ENCODE measurements at regions not wholly inside any gene's neighbourhood (a gene's known extent, or its start where the extent isn't known, plus 50 kb on each side); places are given as distances from the start of the nearest gene placed in this dataset.
"Not testable (repeated sequence)": the region's sequence is repeated elsewhere in the genome, so short reads cannot be mapped to it uniquely, and the experiment has no call there.

DNA sequence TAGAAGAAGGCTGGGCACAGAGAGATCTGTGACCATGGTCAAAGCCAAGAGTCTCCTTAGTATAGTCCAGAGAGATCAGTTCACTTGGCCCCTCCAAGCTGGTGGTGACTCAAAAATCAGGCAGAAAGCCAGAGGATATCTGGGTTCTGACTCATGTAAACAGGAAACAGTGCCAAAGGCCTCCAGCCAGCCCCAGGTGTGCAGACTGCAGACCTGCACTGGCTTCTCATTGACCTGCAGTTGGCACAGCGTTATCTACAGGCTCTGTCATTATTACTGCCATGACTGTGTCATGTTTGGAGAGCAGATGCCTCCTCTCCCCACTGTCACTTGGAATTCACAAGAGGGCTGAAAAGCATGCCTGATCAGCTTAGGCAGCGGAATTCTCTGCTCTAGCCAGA lies 295.7 kb upstream of the PRKD1 start:
- DNase-seq (ENCODE audit: low spot score), result no peak

DNA sequence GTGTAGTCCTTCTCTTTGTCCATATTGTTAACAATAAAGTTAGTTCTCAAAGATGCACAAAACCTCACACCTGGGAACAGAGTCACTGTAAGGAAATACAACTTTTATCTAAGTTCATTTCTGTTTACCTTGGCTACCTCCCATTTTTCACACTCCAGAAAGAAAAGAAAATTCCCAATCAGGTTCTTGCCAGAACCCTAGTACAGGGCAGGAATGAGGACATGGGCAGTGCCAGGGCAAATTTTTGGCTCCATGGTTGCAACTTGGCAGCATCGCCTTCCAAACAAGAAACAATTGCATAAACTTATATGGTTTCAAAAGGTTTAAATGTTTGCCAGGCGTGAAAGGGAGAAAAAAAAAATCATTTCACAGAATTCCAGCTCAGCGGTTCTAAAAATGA lies 296.3 kb upstream of the PRKD1 start:
- DNase-seq (ENCODE audit: low spot score), result no peak

DNA sequence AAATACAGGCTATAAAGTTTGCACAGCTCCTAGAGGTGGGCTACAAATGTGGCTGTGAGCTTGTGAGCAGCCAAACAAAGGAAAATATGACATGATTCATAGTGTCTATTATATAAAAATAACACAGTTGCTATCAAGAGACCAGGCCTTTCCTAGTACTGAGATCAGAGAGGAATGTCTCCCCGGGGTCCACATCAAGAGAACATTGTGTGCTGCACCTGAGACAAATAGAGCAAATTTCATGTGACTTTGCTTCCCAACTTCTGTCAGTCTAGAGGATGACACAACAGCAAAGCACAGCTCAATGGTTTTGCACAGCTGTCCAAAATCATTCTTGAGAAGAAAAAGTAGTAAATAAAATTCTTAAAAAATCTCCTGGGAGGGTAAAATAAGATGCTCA lies 297.5 kb upstream of the PRKD1 start:
- DNase-seq (ENCODE audit: low spot score), result no peak

DNA sequence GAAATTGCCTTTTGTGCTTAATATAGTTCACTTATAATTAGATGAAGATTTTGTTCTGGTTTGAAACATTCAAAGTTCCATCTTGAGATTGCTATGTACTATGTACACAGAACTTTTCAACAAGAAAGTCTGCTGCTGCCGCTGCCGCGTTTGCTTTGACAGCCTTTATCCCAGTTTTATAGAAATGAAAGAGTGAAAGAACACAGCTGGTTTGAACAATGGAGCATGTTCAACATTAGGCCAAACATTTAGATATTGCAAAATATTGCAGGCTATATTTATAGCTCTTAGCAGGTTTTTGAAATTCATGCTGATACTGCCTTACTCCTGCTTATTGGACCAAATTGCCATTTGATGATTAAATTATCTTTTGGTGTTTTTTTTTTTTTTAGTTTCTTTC lies 299.8 kb upstream of the PRKD1 start:
- no peak for DNase-seq (ENCODE audit: low spot score)

DNA sequence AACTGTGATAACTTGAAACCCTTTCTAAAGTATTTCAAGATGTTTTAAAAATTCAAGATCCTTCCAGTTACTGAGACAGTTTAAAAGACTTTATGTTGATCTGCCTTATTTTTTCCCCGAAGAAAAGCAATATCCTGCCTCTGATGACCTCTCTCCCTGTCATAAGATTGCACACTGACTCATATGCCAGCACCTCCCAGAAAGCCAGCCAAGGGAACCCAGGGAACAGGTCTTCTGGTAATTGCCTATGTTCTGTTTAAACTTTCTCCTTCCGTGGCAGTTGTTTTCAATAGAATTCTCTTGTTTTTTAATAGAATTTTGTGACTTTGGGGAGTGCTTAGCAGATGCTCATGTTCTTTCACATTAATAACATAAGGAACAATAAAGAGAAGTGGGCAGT lies 300.2 kb upstream of the PRKD1 start:
- DNase-seq (ENCODE audit: low spot score), result no peak

DNA sequence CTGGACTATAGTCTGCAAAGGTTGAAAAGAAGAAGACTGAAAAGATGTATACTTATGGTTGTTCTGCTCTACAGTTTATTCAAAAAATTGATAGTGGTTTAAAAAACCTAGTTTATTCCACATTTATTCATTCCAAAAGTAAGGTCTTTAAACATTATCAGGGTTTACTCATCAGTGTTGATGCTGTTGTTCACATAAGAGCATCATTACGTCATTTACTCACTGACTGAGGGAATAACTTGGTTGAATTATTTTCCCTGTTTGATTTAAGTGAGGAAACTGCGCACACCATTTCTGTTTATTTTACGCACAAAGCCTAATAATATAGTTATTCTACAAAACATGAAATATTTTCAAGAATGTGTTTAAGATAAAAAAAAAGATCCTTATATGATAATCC lies 303.1 kb upstream of the PRKD1 start:
- no peak for DNase-seq (ENCODE audit: low spot score)

DNA sequence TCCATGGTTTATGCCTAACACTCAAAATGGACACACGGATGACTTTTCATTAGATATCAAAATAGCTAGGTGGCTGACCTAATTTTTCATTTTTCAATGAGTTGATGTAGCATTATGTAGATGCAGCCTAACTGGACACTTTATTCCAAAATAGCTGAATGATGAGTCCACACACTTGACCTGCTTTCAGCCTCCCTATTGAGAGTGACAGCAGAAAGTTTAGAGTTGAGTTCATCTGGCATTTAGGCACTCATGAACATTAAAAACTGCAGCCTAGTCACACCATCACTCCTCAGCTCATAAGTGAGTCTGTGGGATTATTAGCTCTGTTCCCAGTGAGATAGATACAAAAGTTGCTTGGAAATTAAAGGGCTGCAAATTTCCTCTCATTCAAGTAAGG lies 307.3 kb upstream of the PRKD1 start:
- no peak for DNase-seq (ENCODE audit: low spot score)

DNA sequence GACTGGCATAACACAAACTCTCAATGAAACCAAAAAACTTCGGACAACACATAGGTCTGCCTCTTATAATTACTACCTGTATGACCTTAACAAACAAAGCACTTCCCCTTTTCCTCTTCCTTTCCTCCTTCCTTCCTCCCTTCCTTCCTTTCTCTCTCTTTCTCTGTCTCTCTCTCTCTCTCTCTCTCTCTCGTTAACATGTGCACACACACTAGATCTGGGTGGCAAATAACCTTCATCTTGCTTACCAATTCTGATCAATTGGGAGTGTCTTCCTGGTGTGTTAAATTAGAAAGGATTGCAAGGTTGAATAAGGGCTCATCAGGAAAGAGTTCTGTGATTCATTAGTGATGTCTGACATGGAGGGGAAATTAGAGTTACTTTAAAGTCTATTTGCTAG lies 307.8 kb upstream of the PRKD1 start:
- DNase-seq (ENCODE audit: low spot score), result no peak

DNA sequence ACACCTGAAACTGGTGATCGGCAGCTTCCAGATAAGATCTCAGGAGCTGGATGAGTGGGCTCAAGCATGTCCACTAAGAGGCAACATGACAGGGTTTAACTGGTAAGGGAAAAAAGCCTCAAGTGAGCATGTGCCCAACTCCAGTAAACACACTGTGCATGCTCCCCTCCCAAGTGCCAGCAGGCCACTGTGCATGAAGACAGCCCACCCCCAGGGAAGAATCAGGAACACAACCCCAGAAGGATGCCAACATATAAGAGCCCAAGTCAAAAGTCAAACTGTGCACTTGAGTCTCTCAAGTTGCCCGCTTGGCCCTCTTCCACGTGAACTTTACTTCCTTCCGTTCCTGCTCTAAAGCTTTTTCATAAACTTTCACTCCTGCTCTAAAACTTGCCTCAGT lies 311.3 kb upstream of the PRKD1 start:
- DNase-seq (ENCODE audit: low spot score), result no peak

DNA sequence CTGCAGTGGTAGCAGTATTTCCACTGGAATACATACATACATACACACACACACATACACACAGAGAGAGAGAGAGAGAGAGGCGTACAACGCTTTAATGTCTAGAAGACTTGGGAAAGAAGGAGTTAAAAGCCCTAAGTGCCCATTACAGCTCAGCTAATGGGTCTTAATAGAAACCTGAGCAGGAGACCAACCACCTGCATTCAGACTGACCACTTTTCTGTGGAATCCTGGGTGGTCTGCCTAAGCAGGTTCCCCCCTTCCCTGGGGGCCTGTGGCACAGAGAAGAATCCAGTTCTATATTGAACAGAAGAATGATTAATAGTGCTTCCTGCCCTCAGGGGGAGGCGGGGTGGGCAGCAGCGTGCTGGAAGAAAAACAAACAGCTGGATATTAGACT lies 312.4 kb upstream of the PRKD1 start:
- DNase-seq (ENCODE audit: low spot score), result no peak

DNA sequence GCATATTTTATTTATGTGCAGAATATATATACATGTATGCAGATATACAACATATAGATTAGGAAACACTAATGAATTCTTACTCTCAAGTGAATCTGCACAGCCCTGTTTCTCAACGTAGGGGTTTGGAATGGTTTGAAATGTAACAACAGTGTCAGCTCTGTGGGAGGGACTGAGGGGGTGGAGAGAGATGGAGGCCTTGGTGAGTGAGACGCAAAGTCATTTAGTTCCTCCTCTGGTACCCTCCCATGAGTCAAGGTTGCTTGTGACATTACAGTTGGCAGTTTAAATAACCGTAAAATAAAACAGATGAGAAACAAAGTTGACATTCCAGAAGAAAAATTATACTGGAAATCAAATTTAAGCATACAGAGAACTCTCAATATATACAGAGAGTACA lies 313.0 kb upstream of the PRKD1 start:
- DNase-seq (ENCODE audit: low spot score), result no peak

DNA sequence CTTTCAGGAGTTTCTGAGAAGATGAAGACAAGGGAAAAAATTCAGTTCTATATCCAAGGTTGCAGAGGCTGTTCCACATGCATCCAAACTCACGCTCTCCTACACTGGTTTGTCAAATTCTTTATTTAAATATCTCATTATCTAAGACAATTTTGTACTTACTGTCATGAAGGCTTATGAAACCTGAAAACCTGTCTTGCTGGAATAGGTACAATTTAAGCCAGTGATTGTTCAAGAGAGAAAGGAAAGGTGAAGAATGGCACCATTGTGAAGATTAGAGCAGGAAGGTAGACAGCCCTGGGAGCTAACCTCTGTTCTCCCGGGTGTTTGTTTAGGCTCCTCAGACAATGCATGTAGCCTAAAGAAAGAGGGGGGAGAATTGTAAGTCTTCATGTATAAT lies 315.1 kb upstream of the PRKD1 start:
- no peak for DNase-seq (ENCODE audit: low spot score)

DNA sequence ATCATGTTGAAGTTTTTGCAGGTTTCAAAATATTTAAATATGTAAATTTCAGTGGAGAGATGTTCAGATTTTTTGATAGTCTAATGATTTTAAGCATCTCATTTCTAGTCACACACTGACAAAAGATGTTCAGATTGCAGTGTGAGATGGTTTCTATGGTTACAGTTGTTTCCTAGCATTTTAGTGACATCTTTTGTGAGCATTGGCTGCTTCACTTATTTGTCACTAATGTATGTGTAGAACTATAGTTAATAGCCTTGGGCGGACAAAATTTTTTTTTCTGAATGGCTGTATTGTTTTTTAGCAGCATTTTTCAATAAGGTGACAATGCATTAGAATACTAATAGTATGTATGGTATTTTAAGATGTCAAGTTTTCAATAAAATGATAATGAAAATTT lies 315.6 kb upstream of the PRKD1 start:
- DNase-seq (ENCODE audit: low spot score), result no peak

DNA sequence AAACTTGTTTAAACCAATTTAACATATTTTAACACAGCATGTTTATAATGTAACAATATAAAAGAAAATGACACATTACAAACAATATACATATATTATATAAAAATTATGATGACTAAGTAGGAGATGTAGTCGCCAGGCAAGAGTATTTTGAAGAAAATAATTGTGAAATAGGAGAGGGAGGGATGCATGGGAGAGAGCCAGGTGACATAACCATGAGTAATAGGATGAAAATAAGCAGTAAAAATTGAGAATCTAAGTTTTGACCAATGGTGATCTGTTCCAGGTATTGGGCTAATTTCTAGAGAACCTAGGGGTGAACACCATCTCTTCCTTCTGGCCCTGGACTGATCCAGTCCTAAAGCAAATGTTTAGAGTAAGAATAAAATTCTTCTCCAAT lies 315.2 kb upstream of the G2E3 start:
- no peak for DNase-seq (ENCODE audit: low spot score)

DNA sequence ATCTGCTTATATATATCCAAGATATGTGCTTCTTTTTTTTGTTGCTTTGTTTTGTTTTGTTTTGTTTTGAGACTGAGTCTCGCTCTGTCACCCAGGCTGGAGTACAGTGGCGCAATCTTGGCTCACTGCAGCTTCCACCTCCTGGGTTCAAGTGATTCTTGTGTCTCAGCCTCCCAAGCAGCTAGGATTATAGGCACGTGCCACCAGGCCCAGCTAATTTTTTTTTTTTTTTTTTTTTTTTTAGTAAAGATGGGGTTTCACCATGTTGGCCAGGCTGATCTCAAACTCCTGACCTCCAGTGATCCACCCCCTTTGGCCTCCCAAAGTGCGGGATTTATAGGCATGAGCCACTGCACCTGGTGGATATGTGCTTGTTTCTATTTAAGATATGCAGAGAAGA lies 314.6 kb upstream of the G2E3 start:
- DNase-seq (ENCODE audit: low spot score), result not testable (repeated sequence)

DNA sequence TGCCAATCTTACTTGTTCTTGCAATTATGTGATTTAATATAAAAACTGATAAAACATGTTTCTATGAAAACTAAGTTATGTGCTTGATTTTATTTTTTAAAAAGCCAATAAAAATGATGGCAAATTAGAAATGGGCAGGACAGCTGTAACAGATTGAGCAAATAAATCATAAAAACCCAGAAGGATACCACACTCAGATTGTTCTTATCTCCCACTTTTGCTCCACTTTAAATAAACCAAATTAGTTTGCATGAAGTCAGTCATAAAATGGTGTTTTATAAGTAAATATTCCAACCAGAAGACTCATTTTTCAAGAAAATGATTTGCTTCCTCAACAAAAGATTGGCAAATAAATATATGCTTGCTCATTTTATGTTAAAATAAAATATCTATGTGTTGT lies 307.9 kb upstream of the G2E3 start:
- DNase-seq (ENCODE audit: low spot score), result no peak

DNA sequence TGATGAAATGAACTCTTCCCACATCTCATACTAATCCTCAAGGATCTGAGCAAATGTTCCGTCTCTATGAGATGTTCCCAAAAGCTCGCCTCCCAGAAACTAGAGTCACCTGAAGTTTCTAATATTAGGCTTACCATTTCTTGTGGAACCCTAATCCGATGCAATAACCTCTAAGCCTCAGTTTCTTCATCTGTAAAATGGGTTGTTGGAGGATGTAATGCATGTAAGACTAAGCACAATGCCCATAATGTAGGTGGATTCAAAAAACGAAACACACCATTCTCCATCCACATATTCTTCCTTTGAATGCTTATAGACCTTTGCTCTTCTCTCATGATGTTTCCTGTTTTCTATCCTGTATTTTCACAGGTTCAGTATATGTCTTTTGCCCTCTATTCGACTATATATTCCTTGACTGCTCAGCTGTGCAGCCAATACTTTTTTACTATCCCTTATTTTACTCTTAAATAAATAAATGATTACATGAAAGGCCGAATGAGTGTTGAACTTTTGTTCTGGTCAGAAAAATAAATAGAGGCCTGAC lies 307.3 kb upstream of the G2E3 start:
- DNase-seq (ENCODE audit: low spot score), result no peak

DNA sequence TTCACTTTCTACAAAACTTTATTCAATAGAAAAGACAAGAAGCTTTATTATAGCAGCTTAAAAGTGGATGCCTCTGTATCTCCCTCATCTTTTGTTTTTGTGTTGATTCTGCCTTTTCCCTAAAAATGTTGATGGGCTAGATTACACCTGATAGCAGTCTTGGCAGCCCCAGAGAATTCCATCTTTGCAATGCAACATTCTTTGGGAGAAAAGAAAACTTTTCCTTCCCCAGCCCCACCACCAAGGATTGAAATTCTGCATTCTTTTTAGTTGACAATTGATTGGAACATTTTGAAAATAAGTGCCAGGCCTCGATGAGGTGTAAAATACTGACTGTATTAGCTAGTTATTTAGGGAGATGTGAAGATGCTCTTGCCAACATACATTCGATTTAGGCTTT lies 306.8 kb upstream of the G2E3 start:
- no peak for DNase-seq (ENCODE audit: low spot score)

DNA sequence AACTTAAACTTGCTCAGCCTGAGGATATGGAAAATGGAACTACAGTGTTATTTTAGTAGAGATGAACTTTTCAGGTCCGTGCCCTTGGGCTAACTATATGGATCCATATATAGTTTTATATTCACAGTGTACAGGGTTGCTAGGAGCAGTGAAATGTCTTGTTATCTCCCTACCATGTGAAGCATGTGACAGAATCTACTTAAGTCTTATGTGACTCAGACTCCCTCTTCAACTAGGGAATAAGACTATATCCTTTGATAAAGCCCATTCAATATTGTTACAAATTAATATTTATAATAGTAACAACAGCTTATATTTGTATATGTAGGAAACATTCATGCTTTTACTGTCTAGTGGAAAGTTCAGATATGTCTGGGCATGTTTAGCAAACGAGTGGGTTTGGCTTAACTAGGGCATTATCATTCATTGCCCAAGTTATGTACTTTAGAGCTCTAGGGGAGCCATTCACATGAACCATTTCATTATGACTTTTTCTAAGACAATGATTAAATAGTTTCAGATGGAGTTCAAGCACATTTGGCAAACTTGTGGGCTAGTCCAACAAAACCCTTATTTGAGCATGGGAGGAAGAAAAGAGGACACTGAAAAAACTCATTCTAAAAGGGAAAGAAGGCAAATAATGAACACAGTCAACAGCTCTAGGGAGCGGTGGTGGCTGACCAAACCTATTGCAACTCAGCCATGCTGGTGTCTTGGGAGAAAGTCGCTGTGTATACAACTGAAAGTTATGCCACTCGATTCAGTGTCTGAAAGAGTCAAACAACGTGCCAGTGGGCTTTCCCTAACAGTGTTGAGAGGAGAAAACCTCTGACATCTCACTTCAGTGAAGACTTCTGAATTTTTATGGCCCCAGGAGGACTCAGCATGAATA lies 305.9 kb upstream of the G2E3 start:
- DNase-seq (ENCODE audit: low spot score), result no peak

DNA sequence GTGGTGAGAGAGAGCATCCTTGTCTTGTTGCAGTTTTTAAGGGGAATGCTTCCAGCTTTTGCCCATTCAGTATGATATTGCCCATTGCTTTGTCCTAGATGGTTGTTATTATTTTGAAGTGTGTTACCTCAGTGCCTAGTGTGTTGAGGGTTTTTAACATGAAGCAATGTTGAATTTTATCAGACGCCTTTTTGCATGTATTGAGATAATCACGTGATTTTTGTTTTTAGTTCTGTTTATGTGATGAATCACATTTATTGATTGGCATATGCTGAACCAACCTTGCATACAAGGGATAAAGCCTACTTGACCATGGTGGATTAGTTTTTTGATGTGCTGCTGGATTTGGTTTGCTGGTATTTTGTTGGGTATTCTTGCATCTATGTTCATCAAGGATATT lies 302.3 kb upstream of the G2E3 start:
- no peak for DNase-seq (ENCODE audit: low spot score)

DNA sequence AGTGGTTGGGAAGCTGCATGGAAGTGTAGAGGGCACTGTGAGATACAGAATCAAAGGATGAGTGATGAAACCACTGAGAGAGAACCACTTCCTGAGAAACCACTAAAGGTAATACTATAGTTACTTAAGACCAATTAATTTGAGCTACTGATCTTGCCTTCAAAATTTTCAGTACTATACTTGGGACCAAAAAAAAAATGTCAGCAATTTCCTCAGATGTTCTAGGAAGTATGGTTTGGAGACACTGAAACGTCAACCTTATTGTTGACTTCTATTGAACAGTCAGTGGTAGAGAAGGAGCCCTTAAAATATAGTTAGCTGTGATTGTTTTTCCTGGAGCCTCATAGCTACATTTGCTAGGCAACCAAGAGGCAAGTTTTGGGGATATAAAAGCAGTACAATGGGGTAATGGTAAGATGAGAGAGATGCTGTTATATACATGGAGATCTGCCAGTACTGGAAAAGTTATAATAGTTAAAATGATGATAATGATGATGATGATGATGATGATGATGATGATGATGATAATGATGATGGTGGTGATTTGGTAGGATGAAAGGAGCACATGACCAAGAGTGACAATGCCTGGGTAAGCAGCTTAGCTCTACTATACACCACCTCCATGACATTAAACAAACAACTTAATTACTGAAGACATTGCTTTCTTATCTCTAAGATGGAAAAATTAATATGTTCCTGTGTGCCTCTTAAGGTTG lies 300.9 kb upstream of the G2E3 start:
- no peak for DNase-seq (ENCODE audit: low spot score)

DNA sequence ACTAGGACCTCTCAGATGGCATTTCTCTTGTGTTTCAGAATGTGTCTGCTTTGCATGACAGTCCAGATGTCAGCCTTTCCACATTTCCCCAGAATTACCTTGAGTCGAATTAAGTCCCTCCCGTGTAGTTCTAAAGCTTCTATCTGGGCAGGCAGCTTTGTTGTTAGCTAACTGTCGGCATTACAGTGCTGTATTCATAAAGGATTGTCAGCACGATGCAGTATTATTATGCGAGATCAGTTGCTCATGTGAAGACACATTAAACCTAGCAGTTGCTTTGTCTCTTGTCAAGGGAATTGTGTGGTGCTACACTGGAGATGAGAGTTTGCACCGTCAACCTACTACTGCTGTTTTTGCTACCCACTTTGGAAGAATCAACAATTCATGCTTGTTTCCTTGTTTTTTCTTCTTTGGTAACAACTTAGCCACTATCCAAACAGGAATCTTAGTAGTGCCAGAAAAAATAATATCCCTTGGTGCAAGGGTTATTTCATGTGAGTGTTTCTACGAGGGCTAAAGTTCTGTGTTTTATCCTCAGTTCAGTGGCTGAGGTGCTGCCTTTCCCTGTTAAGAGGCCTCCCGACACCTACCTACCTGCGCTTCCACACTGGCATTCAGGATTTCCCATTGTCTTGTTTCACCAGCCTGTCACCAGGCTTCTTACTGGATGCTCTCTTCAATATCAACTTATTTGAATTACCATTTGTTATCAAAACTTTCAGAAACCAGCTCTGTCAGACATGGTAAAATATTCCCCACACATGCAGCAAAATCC lies 297.9 kb upstream of the G2E3 start:
- no peak for DNase-seq (ENCODE audit: low spot score)

DNA sequence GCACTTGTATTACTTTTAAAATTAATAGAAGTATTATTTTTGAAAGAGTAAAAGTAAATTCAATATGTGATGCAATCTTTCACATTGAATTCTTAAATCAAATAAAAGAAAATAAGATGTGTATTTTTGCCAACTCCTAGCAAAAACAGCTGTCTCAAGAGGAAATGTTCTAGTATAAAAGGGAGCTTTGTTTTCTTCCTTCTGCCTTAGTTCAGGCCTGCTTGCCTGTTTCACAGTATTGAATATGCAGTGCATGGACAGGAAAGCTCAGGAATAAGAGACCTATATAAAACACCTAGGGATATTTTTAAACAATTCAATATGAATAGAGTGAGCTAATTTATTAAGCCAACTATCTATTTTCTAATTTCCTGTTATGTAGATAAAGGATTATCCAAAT lies 294.8 kb upstream of the G2E3 start:
- DNase-seq (ENCODE audit: low spot score), result no peak

Data from germinal center (tissue), 1 donor.